GM18520 (cell line): ENCODE measurements at regions not wholly inside any gene's neighbourhood (a gene's known extent, or its start where the extent isn't known, plus 50 kb on each side); places are given as distances from the start of the nearest gene placed in this dataset.
"Not testable (repeated sequence)": the region's sequence is repeated elsewhere in the genome, so short reads cannot be mapped to it uniquely, and the experiment has no call there.

Experiments
- ATAC-seq: cut with Tn5 transposase; IDR thresholded peaks from one replicate; pipeline ENCODE4 v1.9.1; 2021; ENCODE audit not compliant: unreplicated experiment

DNA sequence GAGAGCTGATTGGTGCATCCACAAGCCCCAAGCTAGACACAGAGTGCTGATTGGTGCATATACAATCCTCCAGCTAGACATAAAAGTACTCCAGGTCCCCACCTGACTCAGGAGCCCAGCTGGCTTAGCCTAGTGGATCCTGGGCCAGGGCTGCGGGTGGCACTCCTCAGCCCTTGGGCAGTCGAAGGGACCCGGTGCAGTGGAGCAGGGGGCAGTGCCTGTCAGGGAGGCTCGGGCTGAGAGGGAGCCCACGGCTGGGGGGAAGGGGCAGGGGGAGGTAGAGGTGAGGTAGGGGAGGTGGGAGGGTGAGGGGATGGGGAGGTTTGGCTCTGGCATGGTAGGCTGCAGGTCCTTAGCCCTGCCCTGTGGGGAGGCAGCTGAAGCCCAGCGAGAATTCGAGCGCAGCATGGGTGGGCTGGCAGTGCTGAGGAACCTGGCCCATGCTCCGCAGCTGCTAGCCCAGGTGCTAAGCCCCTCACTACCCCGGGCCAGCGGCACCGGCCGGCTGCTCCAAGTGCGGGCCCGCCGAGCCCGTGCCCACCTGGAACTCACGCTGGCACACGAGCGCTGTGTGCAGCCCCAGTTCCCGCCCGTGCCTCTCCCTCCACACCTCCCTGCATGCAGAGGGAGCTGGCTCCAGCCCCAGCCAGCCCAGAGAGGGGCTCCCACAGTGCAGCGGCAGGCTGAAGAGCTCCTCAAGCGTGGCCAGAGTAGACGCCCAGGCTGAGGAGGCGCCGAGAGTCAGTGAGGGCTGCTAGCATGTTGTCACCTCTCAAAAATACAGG, 742.8 kb downstream of the FAM181B start:
- no peak for ATAC-seq

DNA sequence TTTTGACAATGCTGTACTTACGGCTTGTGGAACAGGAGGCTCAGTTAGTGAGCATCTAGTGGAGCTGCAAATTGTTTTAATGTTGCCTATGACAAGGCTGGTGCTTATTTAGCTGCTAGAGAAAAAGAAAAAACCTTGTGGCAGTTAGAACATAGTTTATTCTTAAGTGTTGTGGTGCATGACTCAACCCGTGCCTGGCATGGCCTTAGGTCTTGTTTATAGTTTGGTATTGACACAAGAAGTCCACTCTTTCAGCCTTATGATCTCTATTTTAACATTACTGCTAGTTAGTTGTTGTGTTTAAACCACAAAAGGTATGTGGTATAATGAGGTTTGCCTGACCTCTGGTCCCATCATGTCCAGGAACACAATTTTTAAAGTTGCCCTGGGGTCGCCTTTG, 744.6 kb downstream of the FAM181B start:
- ATAC-seq = peak; percentile 39

DNA sequence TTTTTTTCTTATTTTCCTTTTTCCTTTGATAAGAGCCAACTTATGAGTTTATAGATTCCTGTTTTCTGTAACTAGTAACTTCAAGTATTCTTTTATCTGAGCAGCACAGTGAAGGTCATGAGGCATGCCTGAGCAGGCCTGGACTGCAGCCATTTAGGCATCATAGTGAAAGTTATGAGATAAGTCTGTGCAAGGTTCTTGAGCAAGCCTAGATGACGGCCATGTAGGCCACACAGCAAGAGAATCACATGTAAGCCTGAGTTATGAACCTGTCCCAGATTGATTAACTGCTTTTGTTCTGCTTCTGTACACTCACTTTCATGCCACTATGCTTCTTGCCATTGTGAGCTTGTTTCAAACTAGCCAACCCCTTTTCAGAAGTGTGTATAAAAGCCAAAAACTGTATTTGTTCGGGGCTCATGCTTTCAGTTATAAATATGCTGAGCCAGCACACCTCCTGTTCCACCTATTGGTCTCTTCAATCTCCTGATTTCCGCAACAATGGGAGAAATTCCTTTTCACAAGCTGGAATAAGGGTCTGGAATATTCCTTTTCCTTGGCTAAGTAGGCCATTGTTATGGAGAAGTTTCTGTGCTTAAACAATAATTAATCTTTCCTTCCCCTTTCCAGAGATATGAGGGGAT, 745.7 kb downstream of the FAM181B start:
- ATAC-seq = peak; percentile 81

DNA sequence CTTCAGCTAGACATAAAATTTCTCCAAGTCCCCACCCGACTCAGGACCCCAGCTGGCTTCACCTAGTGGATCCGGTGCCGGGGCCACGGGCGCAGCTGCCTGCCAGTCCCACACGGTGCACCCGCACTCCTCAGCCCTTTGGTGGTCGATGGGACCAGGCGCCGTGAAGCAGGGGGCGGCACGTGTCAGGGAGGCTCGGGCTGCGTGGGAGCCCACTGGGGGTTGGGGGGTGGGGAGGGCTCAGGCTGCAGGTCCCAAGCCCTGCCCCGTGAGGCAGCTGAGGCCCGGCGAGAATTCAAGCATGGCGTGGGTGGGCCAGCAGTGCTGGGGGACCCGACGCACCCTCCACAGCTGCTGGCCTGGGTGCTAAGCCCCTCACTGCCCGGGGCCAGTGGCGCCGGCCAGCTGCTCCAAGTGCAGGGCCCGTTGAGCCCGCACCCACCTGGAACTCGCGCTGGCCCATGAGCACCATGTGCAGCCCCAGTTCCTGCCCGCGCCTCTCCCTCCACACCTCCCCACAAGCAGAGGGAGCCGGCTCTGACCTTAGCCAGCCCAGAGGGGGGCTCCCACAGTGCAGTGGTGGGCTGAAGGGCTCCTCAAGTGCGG, 747.0 kb downstream of the FAM181B start:
- ATAC-seq = no peak

DNA sequence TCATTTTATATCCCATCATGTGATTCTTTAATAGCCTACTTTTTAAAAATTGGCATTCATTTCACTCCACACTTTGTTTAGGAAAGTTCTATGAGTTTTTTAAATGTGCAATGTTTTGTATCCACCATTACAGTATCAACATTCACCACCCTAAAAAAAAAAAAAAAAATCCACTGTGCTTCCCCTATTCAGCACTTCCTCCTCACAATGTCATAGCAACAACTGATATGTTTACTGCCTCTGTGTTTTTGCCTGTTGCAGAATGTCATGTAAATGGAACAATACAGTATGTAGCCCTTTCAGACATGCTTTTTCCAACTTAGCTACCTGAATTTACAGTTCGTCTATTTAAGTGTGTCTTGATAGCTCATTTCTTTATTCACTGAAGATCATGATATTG, 754.2 kb downstream of the FAM181B start:
- no peak for ATAC-seq

DNA sequence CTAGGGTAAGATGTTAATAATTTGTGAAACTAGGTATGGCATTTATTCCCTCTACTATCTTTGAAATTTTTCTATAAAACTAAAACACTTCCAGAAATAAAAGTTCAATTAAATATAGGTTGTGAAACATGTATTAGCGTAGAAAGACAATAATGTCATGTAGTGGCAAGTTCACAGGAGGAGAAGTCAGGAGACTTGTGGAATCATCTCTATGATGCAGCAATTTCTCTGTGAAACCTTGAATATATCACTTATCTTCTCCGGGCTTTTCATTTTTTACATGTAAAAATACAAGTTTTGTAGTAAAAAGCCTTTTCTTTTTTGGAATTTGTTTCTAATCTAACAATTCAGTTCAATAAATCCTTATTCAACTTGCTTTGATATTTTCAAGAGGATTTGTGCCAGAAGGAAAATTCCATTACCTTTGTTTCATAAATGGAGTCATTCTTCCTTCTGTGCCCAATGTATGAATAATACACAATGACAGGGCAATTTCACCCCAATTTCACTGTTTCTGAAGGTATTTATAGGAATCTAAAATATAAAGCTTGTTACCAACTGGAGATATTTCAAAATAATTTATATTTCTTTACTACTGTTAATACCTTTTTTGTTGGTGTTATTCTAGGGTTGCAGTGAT, 758.3 kb downstream of the FAM181B start:
- ATAC-seq = no peak

DNA sequence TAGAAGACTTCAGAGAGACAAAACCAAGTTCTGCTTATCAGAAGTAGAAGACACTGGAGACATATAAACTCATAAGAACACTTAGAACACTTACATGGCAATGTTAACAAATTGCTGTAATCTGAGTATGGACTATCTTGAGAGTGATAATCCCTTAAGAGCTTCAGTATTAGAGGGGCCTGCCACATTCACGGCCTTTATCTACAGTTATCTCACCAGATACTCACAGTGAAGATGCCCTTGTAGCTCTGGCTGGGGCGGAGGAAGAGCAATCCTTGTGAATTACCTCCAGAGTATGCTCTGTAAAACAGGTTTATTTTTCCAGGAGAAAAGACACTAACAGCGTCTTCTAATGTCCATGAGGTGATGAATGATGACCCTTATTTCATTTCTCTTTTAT, 762.8 kb downstream of the FAM181B start:
- ATAC-seq = no peak

DNA sequence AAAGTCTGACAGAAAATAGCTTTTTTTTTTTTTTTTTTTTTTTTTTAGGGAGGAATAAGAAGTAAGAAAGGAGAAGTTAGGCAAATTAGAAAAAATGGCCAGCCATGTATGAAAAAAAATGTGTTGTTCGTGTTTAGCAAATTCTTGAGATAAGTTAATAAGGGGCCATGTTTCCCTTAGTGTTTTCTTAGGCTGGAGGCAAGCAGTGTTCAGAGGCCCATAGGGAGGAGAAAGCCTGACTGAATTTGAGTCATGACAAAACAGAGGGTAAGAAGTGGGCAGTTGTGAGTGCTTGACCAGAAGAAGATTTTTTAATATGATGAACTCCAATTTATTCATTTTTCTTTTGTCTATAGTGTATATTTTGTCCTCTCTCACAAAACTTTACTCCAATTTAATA, 766.4 kb downstream of the FAM181B start:
- no peak for ATAC-seq

DNA sequence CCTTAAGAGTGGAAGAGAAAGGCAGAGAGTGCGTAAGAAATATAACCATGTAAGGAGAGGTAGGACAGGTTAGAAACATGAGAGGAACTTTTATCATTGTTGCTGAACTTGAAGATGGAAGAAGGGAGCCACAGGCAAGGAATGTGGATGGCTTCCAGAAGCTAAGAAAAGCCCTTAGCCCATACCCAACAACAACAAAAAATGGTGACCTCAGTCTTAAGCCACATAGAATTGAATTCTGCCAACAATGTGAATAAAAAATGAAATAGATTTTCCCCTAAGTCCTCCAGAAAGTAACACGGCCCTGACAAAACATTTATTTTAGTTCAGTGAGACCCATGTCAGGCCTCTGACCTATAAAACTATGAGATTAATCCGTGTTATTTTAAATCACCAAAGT, 767.3 kb downstream of the FAM181B start:
- ATAC-seq = no peak

DNA sequence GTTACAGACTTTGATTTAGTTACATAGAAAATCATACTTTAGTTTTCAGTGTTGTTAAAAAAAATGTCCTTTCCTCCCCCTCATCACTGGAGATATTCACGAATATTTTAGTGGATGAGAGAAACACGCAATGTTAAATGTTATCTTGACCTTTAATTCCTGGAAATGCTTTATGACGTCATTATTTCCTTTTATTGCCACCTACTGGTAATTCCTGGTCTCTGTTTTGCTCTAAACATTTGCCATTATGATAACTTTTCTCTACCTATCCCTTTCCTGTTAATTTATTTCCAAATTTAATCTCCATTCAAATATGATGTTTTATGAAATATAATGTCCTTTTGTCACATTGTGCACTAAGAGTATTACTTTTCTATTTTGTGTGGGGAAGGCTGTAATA, 770.6 kb downstream of the FAM181B start:
- ATAC-seq = no peak

DNA sequence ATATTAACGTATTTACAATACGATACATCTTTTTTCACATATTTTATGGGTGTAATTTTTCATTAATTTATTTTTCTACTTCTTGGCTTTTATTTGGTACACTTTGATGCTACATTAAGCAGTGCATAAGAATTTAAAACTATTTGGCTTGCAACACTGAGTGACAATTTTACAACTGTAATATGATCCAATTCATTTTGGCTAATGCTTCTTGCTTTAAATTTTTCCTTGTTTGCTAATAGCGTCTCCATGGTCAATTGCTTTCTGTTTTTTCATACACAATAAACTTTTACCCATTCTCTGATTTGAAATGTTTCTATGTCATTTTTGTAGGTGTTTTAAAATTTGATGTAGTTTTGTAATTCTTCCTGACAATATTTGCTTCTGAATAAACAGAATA, 773.2 kb downstream of the FAM181B start:
- no peak for ATAC-seq

DNA sequence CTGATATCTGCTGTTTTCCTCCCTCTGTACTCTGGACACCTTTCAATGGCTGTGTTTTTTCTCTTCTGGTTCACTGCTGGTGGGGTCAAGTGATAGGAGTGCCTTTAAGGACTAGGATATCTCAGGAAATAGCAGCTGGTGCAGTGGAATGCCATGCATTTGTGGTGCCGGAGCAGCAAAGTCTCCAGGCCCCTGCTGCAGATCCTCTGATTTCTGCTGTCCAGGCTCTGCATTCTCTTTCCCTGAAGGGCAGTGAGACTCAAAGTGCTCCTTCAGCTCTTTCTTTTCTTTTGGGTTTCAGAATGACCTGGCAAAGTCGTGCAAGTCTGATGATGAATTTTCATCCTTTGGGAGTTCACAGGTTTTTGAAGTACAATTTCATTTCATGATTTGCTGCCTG, 774.3 kb downstream of the FAM181B start:
- no peak for ATAC-seq

DNA sequence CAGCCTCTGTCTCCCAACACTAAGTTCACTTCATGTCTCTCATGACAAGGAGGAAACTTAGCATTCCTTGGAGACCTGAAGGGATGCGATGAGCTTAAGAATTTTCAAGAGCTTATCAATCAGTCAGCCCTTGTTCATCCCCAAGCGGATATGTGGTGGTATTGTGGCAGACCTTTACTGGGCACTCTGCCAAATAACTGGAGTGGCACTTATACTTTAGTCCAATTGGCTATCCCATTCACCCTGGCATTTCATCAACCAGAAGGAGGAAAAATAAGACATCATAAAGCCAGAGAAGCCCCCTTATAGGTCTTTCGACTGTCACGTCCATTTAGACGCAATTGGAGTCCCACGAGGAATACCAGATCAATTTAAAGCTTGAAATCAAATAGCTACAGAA, 779.4 kb downstream of the FAM181B start:
- not testable (repeated sequence) for ATAC-seq

DNA sequence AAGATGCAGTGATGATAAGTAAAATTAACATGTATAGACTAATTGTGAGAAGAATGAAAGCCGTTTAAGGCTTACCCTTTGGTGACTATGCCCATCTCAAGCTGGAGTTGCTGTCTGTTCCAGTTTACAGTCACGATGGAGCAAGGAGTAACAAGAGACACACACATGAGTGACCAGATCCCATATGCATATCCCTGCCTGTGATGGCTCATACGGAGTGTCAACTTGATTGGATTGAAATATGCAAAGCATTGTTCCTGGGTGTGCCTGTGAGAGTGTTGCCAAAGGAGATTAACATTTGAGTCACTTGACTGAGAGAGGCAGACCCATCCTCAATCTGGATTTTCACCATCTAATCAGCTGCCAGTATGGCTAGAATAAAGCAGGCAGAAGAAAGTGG, 786.8 kb downstream of the FAM181B start:
- no peak for ATAC-seq

DNA sequence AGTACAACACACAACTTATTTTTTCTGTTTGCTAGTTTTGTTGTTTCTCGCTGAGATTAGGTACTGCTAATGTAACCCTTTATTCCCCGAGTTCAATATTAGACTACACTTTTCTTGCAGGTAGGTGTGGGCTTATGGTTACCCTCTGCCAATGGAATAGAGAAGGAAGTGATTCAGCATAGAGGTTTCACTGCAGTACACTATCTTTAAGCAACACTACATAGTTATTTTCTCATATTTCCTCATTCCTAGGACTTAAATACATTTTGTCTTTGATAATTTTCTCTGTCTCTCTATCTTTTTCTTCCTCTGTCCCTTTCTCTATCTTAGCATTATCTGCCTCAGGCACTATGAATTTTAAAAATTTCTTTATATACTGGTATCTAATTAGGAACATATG, 791.0 kb downstream of the FAM181B start:
- no peak for ATAC-seq

DNA sequence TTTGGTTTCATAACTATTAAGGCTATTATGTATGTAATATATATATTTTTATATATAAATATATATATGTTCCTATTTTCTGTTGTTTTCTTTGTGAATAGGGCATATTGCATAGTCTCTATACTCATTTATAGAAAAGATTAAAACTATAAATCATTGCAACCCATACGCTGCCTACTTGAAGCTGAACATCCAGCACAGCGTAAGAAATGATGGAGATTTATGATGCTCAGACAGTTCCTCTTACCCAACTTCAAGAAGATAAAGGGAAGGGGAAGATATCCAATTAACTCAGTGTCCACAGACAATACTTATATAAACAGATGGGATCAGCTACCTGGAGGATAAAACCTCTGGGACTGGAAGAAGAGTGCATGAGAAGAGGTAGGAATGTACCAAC, 791.7 kb downstream of the FAM181B start:
- ATAC-seq = no peak

DNA sequence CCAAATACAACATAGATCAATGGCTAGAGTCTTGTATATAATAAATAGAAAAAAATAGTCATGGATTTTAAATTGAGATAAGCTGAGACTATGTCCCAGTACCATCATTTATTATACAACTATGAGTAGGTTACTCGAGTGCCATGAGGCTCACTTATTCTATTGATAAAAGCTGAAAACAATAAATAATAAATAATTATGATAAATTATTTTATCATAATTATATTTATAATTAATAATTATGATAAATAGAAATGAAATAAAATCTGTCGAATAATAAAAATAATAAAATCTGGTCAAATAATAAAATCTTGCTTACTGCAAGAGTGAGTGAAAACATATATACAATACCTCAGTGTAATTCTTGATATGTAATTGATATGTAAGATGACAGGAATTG, 801.4 kb downstream of the FAM181B start:
- no peak for ATAC-seq

DNA sequence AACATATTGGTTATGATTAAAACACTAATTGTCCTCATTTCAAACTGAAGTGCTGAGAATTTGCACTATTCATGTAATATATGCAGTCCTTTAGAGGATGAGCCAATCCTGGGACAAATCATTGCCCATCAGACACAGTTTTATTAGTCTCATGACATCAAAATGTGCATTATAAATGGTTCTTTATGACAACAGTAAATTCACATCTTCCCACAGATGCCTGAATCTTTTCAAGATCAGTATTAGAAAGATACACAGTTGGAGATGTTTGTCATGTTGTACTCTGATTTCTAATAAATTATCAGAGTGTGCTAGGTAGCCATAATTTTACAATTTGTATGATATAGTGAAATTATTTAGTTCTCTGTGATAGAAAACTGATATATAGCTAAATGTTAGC, 813.5 kb downstream of the FAM181B start:
- no peak for ATAC-seq

DNA sequence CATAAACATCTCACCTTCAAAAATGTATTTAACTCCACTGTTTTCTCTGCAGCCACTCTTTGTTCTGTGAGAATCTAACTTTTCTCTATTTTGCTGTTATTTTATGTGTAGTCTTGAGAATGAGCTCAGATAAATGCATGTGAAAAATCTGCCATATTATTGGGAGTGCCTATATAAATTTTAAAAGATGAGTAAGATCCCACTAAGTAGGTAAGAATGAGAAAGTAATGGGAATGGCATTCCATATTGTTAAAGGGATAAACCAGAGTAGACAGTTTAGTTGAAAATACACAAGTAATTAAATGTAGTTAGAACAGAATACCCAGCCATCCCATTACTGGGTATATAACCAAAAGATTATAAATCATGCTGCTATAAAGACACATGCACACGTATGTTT, 817.2 kb downstream of the FAM181B start:
- ATAC-seq = no peak

DNA sequence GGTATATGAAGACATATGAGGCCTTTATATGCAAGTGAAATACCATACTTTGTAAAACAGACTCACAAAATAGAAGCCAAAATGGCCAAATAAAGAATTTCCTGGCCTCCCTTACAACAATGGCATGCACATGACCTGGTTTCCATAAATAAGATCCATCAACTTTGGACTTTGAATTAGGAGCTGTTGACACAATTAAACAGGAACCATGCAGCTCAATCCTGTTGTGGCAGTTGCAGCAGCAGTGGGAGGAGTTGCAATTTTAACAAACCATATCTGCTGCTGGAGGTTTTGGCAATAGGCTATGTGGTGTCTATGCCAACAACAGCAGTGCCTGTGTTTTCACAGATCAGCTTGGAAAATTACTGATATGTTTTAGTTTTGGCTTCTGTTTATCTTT, 818.6 kb downstream of the FAM181B start:
- no peak for ATAC-seq

DNA sequence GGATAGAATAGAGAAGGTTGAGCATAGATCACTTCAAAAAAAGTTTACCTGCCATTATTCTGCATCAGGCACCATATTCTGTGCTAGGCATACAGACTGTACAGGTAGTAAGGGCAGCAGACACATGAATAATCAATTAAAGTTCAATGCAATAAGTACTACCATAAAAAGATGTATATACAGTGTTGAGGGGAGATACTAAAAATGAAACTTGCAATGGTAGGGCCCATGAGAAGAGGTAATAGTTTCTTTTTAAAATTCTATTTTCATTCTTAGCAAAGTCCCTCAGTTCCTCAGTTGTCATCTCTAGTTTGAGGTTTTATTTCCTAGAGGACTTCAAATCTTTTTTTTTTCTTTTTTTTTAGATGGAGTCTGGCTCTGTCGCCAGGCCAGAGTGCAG, 819.9 kb downstream of the FAM181B start:
- no peak for ATAC-seq

DNA sequence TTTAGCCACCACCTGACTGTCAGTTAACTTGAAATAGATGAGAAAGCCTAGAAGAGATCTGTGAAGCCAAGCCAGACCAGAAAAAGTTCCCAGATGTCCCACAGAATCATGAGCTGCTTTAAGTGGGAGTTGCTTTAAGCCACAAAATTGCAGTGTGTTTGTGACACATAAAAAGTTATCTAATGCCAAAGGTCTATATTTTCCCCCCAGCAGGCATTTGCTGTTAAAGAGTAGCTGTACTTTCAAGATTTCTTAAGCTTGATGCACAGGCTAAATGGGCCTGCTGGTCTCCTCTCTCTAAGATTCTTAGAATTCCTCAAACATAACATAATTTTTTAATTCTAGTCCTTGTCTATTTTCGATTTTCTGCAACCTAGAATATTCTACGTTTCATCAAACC, 825.7 kb downstream of the FAM181B start:
- no peak for ATAC-seq
